Karpas-422 (cell line): ENCODE measurements at regions not wholly inside any gene's neighbourhood (a gene's known extent, or its start where the extent isn't known, plus 50 kb on each side); places are given as distances from the start of the nearest gene placed in this dataset.

Experiments
- DNase-seq: peaks from one replicate; pipeline ENCODE4 v3.0.0-alpha.2; 2015
- H2AFZ ChIP-seq: fragments of 200-600 bp; sonication (generic); 2 replicates; pipeline ENCODE4 v1.6.1; 2014; ENCODE audit warnings: antibody characterized with exemption, low read length, mixed read lengths
- H3K27ac ChIP-seq: fragments of 200-600 bp; sonication (generic); 2 replicates; pipeline ENCODE4 v1.5.1; 2014; ENCODE audit warnings: mild to moderate bottlenecking, low read length, moderate library complexity
- H3K27me3 ChIP-seq: fragments of 200-600 bp; sonication (generic); 2 replicates; pipeline ENCODE4 v1.6.1; 2014; ENCODE audit warnings: low read length, mixed read lengths
- H3K36me3 ChIP-seq: fragments of 200-600 bp; sonication (generic); 2 replicates; pipeline ENCODE4 v1.6.1; 2014; ENCODE audit warnings: low read length, mixed read lengths; ENCODE audit not compliant: insufficient read depth
- H3K4me1 ChIP-seq: fragments of 200-600 bp; sonication (generic); 2 replicates; pipeline ENCODE4 v1.6.1; 2014; ENCODE audit warnings: mild to moderate bottlenecking, low read length, mixed read lengths
- H3K4me2 ChIP-seq: fragments of 200-600 bp; sonication (generic); 2 replicates; pipeline ENCODE4 v1.6.1; 2014; ENCODE audit warnings: low read length, low read depth, mild to moderate bottlenecking; ENCODE audit not compliant: poor library complexity, severe bottlenecking
- H3K4me3 ChIP-seq: fragments of 200-600 bp; sonication (generic); 2 replicates; pipeline ENCODE4 v1.5.1; 2014; ENCODE audit warnings: mild to moderate bottlenecking, antibody characterized with exemption, low read length, mixed read lengths
- H3K79me2 ChIP-seq: fragments of 200-600 bp; sonication (generic); 2 replicates; pipeline ENCODE4 v1.6.1; 2014; ENCODE audit warnings: mild to moderate bottlenecking, low read length, mixed read lengths
- H3K9ac ChIP-seq: fragments of 200-600 bp; sonication (generic); 2 replicates; pipeline ENCODE4 v1.6.0; 2014; ENCODE audit warnings: low read length
- H3K9me2 ChIP-seq: fragments of 200-600 bp; sonication (generic), shearing (Covaris generic); replicated peaks from 2 replicates; pipeline ENCODE4 v1.6.0; 2014; ENCODE audit warnings: mild to moderate bottlenecking, low read length, moderate library complexity; ENCODE audit not compliant: insufficient read depth
- H3K9me3 ChIP-seq: fragments of 300-700, 200-600 bp; sonication (generic); 2 replicates; pipeline ENCODE4 v1.6.1; 2014; ENCODE audit warnings: low read length, mixed read lengths
- H4K20me1 ChIP-seq: fragments of 200-600 bp; sonication (generic); 2 replicates; pipeline ENCODE4 v1.6.1; 2014; ENCODE audit warnings: mild to moderate bottlenecking, antibody characterized with exemption, low read length, low read depth; ENCODE audit not compliant: insufficient read depth

GRCh38 chr4:12595489-12595888, 888.7 kb downstream of the RAB28 start:
- no peak overlapping the region for H3K4me3 ChIP-seq
- no peak overlapping the region for H3K4me2 ChIP-seq
- no peaks in the 10 kb centered on the region for H3K4me1 ChIP-seq
- H3K9me2 ChIP-seq: no peaks in the 10 kb centered on the region
- no peaks in the 10 kb centered on the region for H3K36me3 ChIP-seq
- H3K9ac ChIP-seq: no peak overlapping the region
- no peak for DNase-seq
- H4K20me1 ChIP-seq: no peaks in the 10 kb centered on the region
- H3K27ac ChIP-seq: no peak overlapping the region
- H3K27me3 ChIP-seq: no peaks in the 10 kb centered on the region
- no peak overlapping the region for H2AFZ ChIP-seq
- no peaks in the 10 kb centered on the region for H3K9me3 ChIP-seq
- no peaks in the 10 kb centered on the region for H3K79me2 ChIP-seq

GRCh38 chr4:12588582-12588981, 895.6 kb downstream of the RAB28 start:
- H3K36me3 ChIP-seq: no peaks in the 10 kb centered on the region
- H3K79me2 ChIP-seq: no peaks in the 10 kb centered on the region
- H3K4me3 ChIP-seq: no peak overlapping the region
- no peaks in the 10 kb centered on the region for H4K20me1 ChIP-seq
- no peaks in the 10 kb centered on the region; the same call in 1 of the 2 replicates for H3K27me3 ChIP-seq
- H3K9me3 ChIP-seq: no peaks in the 10 kb centered on the region
- no peak overlapping the region for H2AFZ ChIP-seq
- no peak overlapping the region for H3K27ac ChIP-seq
- no peaks in the 10 kb centered on the region for H3K4me1 ChIP-seq
- no peak overlapping the region for H3K9ac ChIP-seq
- H3K4me2 ChIP-seq: no peak overlapping the region
- H3K9me2 ChIP-seq: 0 out of 2 replicates have a peak, but pooled peaks cover 4% of the 10 kb centered on the region
- no peak for DNase-seq

DNA sequence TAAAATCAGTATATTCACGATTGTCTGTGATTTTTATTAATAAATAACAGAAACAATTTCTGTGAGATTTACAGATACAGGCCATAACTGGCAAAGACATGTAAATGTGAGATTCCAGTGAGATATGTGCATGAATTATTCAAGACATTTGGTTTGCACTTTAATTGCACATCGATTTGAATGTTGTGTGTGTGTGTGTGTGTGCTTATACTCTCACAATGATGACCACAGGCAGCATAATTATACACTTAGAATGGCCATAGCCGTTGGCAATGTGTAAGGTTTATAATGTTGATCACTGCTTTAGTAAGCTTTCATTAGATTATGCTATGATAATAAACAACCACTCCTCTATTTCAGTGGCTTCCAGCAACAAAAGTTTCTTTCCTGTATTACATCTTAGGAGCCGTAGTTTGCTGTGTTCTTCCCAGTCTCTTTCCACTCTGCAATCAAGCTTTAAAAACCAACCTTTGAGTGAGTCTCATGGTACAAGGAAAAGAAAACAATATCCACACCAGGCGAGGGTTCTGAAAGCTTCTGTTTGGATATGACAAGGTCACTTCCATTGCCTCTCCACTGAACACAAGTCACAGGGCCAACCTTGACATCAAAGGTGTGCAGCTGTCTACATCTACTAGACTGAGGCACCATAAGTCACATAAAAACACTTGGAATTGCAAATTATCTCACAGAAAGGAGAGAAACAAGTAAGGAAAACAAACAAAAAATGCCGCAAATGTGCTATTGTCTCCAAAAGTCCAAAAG, 897.7 kb downstream of the RAB28 start:
- Histone ChIP-seq H2AFZ (no peak overlapping the region), H4K20me1 (no peaks in the 10 kb centered on the region), H3K36me3 (no peaks in the 10 kb centered on the region), H3K9me2 (0 out of 2 replicates have a peak, but pooled peaks cover 4% of the 10 kb centered on the region), H3K4me3 (no peak overlapping the region), H3K4me2 (no peak overlapping the region), H3K9me3 (no peaks in the 10 kb centered on the region), H3K27ac (no peak overlapping the region), H3K9ac (no peak overlapping the region), H3K79me2 (no peaks in the 10 kb centered on the region), H3K27me3 (no peaks in the 10 kb centered on the region; the same call in 1 of the 2 replicates), H3K4me1 (no peaks in the 10 kb centered on the region)
- DNase-seq: no peak

DNA sequence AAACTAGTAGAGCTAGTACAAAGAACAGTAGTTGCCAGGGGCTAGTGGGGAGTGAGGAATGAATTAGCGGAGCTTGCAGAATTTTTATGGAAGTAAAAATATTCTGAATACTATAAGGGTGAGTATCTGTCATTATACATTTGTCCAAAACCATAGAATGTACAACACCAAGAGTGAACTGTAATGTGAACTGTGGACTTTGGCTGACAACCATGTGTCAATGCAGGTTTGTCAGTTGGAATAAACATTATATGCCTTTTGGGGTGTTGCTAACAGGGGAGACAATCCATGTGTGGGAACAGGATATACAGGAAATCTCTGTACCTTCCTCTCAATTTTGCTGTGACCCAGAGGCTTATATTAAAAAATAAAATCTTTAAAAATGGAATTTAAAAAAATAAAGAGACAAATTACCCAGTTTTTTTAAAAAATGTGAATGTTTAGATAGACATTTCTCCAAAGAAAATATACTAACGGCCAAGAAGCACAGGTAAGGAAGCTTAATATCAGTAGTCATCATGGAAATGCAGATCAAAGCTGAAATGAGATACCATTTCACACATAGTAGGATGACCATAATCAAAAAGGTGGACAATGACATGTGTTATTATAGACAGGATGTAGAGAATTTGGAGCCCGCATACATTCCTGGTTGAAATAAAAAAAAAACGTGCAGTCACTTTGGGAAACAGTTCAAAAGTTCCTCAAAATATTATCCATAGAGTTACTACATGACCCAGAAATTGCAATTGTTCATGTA, 899.8 kb downstream of the RAB28 start:
- no peaks in the 10 kb centered on the region for H4K20me1 ChIP-seq

GRCh38 chr4:12583275-12583674, 900.9 kb downstream of the RAB28 start:
- H3K4me2 ChIP-seq: no peak overlapping the region
- no peaks in the 10 kb centered on the region for H3K4me1 ChIP-seq
- DNase-seq: no peak
- H3K9ac ChIP-seq: no peak overlapping the region
- no peaks in the 10 kb centered on the region; the same call in 1 of the 2 replicates for H3K27me3 ChIP-seq
- H3K4me3 ChIP-seq: no peak overlapping the region
- H3K27ac ChIP-seq: no peak overlapping the region
- no peaks in the 10 kb centered on the region for H3K9me3 ChIP-seq
- no peaks in the 10 kb centered on the region for H3K36me3 ChIP-seq
- H2AFZ ChIP-seq: no peak overlapping the region
- H3K9me2 ChIP-seq: 0 out of 2 replicates have a peak, but pooled peaks cover under 1% of the 10 kb centered on the region
- no peaks in the 10 kb centered on the region for H4K20me1 ChIP-seq
- H3K79me2 ChIP-seq: no peaks in the 10 kb centered on the region

More for the DNA sequence above, 899.8 kb downstream of the RAB28 start:
- no peak overlapping the region for H2AFZ ChIP-seq
- no peaks in the 10 kb centered on the region; the same call in 1 of the 2 replicates for H3K27me3 ChIP-seq
- no peak for DNase-seq
- no peaks in the 10 kb centered on the region for H3K79me2 ChIP-seq
- 0 out of 2 replicates have a peak, but pooled peaks cover 4% of the 10 kb centered on the region for H3K9me2 ChIP-seq
- no peaks in the 10 kb centered on the region for H3K9me3 ChIP-seq
- H3K4me1 ChIP-seq: no peaks in the 10 kb centered on the region
- H3K4me3 ChIP-seq: no peak overlapping the region
- no peak overlapping the region for H3K9ac ChIP-seq
- no peak overlapping the region for H3K4me2 ChIP-seq
- H3K27ac ChIP-seq: no peak overlapping the region
- no peaks in the 10 kb centered on the region for H3K36me3 ChIP-seq

DNA sequence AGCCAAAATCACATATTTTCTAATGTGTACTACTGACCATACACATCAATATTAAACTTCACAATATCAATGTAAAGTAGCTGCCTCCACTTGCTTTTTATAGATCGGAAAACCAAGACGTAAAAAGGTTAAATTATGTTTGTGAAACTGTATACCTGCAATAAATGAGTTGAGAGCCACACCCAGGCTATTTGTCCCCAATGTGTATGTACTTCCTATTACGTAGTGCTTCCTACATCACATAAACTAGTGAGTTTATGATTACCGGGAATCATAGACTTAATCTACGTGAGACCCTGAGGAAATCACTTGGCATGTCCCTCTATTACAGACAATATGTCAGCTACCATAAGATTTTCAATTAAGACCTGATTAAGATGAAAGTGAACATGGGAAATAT, 903.4 kb downstream of the RAB28 start:
- no peaks in the 10 kb centered on the region for H3K9me3 ChIP-seq
- no peak for DNase-seq
- H2AFZ ChIP-seq: no peak overlapping the region
- H3K4me2 ChIP-seq: no peak overlapping the region
- no peaks in the 10 kb centered on the region for H3K9me2 ChIP-seq
- no peak overlapping the region for H3K9ac ChIP-seq
- no peak overlapping the region for H3K27ac ChIP-seq
- no peaks in the 10 kb centered on the region for H3K27me3 ChIP-seq
- H3K36me3 ChIP-seq: no peaks in the 10 kb centered on the region
- no peak overlapping the region for H3K4me3 ChIP-seq
- H4K20me1 ChIP-seq: no peaks in the 10 kb centered on the region
- H3K79me2 ChIP-seq: no peaks in the 10 kb centered on the region
- H3K4me1 ChIP-seq: no peaks in the 10 kb centered on the region

- no peaks in the 10 kb centered on the region for H3K79me2 ChIP-seq
- no peaks in the 10 kb centered on the region for H3K4me1 ChIP-seq
- DNase-seq: no peak
- no peak overlapping the region for H2AFZ ChIP-seq
- H3K4me3 ChIP-seq: no peak overlapping the region
- H3K9me2 ChIP-seq: no peaks in the 10 kb centered on the region
- H3K4me2 ChIP-seq: no peak overlapping the region
- H3K27me3 ChIP-seq: no peaks in the 10 kb centered on the region
- H3K27ac ChIP-seq: no peak overlapping the region
- no peak overlapping the region for H3K9ac ChIP-seq
- H3K9me3 ChIP-seq: no peaks in the 10 kb centered on the region
- H4K20me1 ChIP-seq: no peaks in the 10 kb centered on the region
- H3K36me3 ChIP-seq: no peaks in the 10 kb centered on the region
Measured at GRCh38 chr4:12579172-12579571, 905.0 kb downstream of the RAB28 start.

DNA sequence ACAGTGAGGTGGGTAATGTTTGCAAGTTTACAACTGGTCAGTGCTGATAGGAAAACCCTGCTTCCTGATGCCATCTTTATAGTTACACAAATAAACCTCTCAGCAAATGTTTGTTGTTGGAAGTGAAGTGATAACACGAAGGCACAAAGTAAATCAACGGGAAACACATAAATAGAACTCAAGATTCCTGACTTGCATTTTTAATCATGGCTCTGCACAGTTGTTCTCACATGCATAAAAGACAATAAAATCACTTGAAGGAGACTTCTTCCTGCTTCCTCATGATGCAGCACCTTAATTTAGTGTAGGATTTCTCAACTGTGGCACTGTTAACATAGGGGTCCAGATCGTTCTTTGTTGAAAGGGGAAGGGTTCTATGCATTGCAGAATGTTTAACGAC, 907.7 kb downstream of the RAB28 start:
- no peaks in the 10 kb centered on the region for H3K79me2 ChIP-seq

More for the DNA sequence above, 907.7 kb downstream of the RAB28 start:
- Histone ChIP-seq H3K27ac (no peak overlapping the region), H3K4me3 (no peak overlapping the region), H3K4me2 (no peak overlapping the region), H3K4me1 (no peaks in the 10 kb centered on the region), H3K9ac (no peak overlapping the region), H3K36me3 (no peaks in the 10 kb centered on the region), H4K20me1 (no peaks in the 10 kb centered on the region), H3K9me3 (no peaks in the 10 kb centered on the region), H3K9me2 (no peaks in the 10 kb centered on the region), H3K27me3 (no peaks in the 10 kb centered on the region), H2AFZ (no peak overlapping the region)
- no peak for DNase-seq
